ENCODE measurements at regions not wholly inside any gene's neighbourhood (a gene's known extent, or its start where the extent isn't known, plus 50 kb on each side); places are given as distances from the start of the nearest gene placed in this dataset.

DNA sequence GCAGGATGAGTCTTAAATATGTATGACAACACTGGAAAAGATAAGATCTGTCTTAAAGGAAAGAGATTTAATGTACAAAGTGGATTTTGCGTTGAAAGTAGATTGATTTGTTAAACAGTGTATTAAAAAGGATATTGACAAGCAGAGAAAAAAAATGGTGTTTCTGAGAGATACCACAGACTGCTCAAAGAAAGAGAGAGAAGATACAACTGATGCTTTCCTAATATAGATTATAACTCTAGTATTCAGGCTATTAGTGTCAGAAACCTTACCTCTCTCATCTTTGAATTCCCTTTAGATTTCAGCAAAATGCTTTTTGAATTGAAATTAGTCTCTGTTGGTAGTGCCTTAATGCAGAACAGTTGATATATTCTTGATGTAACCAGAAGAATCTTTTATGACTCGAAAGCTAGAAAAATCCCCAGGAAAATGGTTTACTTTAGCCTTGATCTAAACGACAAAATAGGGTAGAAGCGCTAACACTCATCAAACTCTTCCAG, 550.7 kb downstream of the INHBA start:
- no peaks in the 10 kb centered on the region for H3K9me3 ChIP-seq
- H3K36me3 ChIP-seq: no peaks in the 10 kb centered on the region
- DNase-seq: no peak
- 86 to 87% methylated on average over 4 of the region's 4 CpGs for WGBS, 2 donors
- H3K4me3 ChIP-seq: no peak overlapping the region
- H3K4me1 ChIP-seq: no peaks in the 10 kb centered on the region
- TF ChIP-seq POLR2A (IDR thresholded peaks at IDR 0.05) (no peak), POLR2AphosphoS5 (IDR thresholded peaks at IDR 0.05) (no peak), EP300 (IDR thresholded peaks at IDR 0.05) (no peak)
- TF ChIP-seq, protein P1, sequence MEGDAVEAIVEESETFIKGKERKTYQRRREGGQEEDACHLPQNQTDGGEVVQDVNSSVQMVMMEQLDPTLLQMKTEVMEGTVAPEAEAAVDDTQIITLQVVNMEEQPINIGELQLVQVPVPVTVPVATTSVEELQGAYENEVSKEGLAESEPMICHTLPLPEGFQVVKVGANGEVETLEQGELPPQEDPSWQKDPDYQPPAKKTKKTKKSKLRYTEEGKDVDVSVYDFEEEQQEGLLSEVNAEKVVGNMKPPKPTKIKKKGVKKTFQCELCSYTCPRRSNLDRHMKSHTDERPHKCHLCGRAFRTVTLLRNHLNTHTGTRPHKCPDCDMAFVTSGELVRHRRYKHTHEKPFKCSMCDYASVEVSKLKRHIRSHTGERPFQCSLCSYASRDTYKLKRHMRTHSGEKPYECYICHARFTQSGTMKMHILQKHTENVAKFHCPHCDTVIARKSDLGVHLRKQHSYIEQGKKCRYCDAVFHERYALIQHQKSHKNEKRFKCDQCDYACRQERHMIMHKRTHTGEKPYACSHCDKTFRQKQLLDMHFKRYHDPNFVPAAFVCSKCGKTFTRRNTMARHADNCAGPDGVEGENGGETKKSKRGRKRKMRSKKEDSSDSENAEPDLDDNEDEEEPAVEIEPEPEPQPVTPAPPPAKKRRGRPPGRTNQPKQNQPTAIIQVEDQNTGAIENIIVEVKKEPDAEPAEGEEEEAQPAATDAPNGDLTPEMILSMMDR (IDR thresholded peaks at IDR 0.05): no peak
- intact Hi-C loops (cut with DNase I): no loop called here
- H3K27me3 ChIP-seq: no peaks in the 10 kb centered on the region
- no peak overlapping the region for H3K27ac ChIP-seq

DNA sequence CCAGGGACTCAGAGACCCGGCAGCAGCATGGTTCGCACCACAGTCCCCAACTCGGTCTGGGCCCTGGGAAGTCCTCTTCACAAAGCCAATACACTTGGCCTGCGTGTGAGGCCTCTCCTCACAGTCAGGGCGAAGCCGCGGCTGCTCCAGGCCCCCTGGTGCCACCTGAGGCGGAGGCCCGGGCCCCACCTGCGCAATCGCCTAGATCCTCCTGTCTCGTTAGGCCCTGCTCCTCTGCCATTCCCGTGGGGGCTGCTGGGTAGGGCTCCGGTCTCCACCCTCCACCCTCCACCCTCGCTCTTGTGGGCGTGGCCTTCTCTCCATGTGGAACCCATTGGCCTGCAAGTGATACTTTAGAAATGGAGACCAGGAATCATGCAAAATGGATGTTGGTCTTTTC, 553.3 kb downstream of the INHBA start:
- TF ChIP-seq POLR2AphosphoS5 (IDR thresholded peaks at IDR 0.05) (no peak), POLR2A (IDR thresholded peaks at IDR 0.05) (no peak), EP300 (IDR thresholded peaks at IDR 0.05) (no peak)
- TF ChIP-seq, protein P1 (IDR thresholded peaks at IDR 0.05): no peak
- intact Hi-C loops (cut with DNase I): no loop called here
- DNase-seq: no peak
- Histone ChIP-seq H3K36me3 (no peaks in the 10 kb centered on the region), H3K27ac (no peak overlapping the region), H3K9me3 (no peaks in the 10 kb centered on the region), H3K4me3 (no peak overlapping the region), H3K27me3 (no peaks in the 10 kb centered on the region), H3K4me1 (no peaks in the 10 kb centered on the region)
- WGBS, 2 donors: 92 to 95% methylated on average over 16 of the region's 16 CpGs

DNA sequence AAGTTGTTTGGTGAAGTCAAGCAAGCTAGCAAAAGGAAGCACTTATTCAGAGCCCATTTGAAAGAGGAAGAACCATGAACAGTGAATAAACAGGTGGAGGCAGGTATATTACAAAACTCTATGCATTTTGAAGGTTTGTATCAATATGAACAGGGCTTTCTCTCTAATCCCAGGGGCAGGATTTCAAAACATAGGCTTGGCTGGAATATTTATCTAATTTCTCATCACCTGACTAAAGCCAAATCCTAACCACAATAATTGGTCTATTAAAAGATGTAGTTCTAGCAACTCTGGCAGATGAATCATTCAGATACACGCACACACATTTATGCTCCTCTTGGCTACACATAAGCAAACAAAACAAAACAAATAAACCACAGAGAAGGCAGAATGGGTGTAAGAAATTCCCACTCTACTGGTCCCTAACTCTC, 554.4 kb downstream of the INHBA start:
- Histone ChIP-seq H3K36me3 (no peaks in the 10 kb centered on the region), H3K27ac (no peak overlapping the region), H3K27me3 (no peaks in the 10 kb centered on the region), H3K4me3 (no peak overlapping the region), H3K9me3 (no peaks in the 10 kb centered on the region), H3K4me1 (no peaks in the 10 kb centered on the region)
- intact Hi-C loops (cut with DNase I): no loop called here
- DNase-seq: no peak
- no peak for TF ChIP-seq EP300 (IDR thresholded peaks at IDR 0.05)
- no peak for TF ChIP-seq POLR2AphosphoS5 (IDR thresholded peaks at IDR 0.05)
- TF ChIP-seq, protein P1 (IDR thresholded peaks at IDR 0.05): no peak
- TF ChIP-seq POLR2A (IDR thresholded peaks at IDR 0.05): no peak
- WGBS, 2 donors: 15 to 67% methylated on average over 1 of the region's 1 CpG

DNA sequence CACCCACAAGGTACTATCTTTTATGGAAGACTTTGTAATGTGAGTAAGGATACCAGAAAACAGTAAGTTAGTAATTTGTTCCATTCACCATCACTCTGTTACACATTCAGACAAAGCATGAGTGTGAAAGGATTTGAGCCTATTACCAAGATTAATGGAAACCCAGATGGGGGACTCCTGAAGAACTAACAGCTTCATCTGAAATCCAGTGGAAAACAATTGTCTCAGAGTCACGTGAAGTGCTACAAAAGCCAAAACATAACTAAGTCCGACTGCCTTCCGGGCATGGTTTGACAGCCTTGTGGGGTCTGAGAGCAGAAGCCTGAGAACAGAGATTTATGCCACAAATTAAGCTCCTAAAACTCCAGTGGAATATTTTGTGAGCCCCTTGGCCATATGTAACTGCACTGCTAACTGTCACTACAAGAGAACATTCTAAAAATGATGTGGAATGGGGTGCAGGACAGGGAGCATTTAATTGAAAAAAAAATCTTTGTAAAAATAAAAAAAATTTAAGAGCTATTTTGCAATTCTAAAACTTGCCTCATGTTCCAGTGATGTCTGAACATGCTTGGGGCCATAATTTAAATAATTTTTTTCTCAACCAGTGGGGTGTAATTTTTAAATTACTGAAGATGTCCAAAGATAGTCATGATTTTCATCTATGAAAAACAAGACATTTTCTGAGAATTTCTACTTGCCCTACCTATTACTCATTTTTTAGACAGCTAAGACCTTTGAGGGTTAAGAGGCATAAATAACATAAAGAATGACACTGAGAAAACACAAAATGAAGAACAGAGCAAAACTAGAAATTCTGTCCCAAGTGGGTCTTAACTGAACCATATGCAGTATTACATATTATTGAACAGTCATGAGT, 555.0 kb downstream of the INHBA start:
- H3K4me3 ChIP-seq: no peak overlapping the region
- WGBS, 2 donors: 83 to 85% methylated on average over 3 of the region's 3 CpGs
- H3K36me3 ChIP-seq: no peaks in the 10 kb centered on the region
- no peaks in the 10 kb centered on the region for H3K9me3 ChIP-seq
- H3K27me3 ChIP-seq: no peaks in the 10 kb centered on the region
- H3K27ac ChIP-seq: no peak overlapping the region
- H3K4me1 ChIP-seq: no peaks in the 10 kb centered on the region
- intact Hi-C loops (cut with DNase I): no loop called here
- DNase-seq: no peak
- TF ChIP-seq EP300 (IDR thresholded peaks at IDR 0.05) (no peak), POLR2A (IDR thresholded peaks at IDR 0.05) (no peak), POLR2AphosphoS5 (IDR thresholded peaks at IDR 0.05) (no peak)
- TF ChIP-seq, protein P1 (IDR thresholded peaks at IDR 0.05): no peak

Measured in sigmoid colon (tissue), 6 donors.